Naive B cell (primary cell): ENCODE measurements at regions not wholly inside any gene's neighbourhood (a gene's known extent, or its start where the extent isn't known, plus 50 kb on each side); places are given as distances from the start of the nearest gene placed in this dataset.

ENCODE experiments used
- ATAC-seq, 2 donors: fragments of 150-1000 bp; cut with Tn5 transposase; 2 replicates each; pipeline ENCODE4 v1.10.0; 2021; ENCODE audit warnings: low read depth in 2 of 2, mild to moderate bottlenecking in 2 of 2, moderate library complexity in 2 of 2
- DNase-seq: peaks from one replicate; pipeline ENCODE4 v3.0.0; 2022
- H3K27ac Mint-ChIP-seq, 6 donors: one replicate each; pipeline ENCODE4 v1.8.0; 2020 to 2022; ENCODE audit warnings: mild to moderate bottlenecking in 6 of 6, mixed read lengths in 6 of 6, moderate library complexity in 5 of 6, inconsistent platforms in 2 of 6
- H3K27me3 Mint-ChIP-seq, 3 donors: one replicate each; pipeline ENCODE4 v1.8.0; 2021 to 2022; ENCODE audit warnings: mixed read lengths in 3 of 3, mild to moderate bottlenecking in 1 of 3
- H3K36me3 Mint-ChIP-seq, 2 donors: one replicate each; pipeline ENCODE4 v1.8.0; 2020 to 2022; ENCODE audit warnings: mixed read lengths in 2 of 2, inconsistent platforms in 1 of 2, mild to moderate bottlenecking in 1 of 2
- H3K4me1 Mint-ChIP-seq, 3 donors: one replicate each; pipeline ENCODE4 v1.8.0; 2020 to 2022; ENCODE audit warnings: mixed read lengths in 3 of 3, inconsistent platforms in 1 of 3, mild to moderate bottlenecking in 1 of 3, moderate library complexity in 1 of 3
- H3K4me3 Mint-ChIP-seq, 8 donors: one replicate each; pipeline ENCODE4 v1.8.0; 2020 to 2022; ENCODE audit warnings: mild to moderate bottlenecking in 8 of 8, mixed read lengths in 8 of 8, moderate library complexity in 8 of 8, inconsistent platforms in 2 of 8
- H3K9me3 Mint-ChIP-seq, 7 donors: one replicate each; pipeline ENCODE4 v1.8.0; 2020 to 2022; ENCODE audit warnings: mixed read lengths in 7 of 7, mild to moderate bottlenecking in 5 of 7, inconsistent platforms in 2 of 7, moderate library complexity in 1 of 7

DNA sequence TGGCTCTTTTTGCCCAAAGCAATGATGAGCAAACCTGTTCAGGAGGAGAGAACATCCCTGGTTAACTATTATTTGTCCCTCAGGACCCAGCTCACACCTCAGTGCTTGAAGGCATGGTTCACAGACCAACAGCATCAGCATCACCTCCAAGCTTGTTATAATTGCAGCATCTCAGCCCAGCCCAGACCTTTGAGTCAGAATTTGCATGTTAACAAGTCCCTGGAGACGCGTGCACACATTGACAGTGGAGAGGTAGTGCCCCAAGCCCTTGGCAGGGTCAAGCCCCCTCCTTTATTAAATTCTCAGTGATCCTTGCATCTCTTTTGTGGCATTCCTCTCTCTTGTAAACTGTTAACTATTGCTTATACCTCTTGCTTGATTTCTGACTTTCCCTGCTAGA, 488.6 kb downstream of the HAPSTR1 start:
- ATAC-seq = no peak

GRCh38 chr16:9593440-9593839, 502.0 kb downstream of the HAPSTR1 start:
- Mint-ChIP-seq H3K4me1 (no peaks in the 10 kb centered on the region), H3K27me3 (peaks cover 20 to 37% (median 22%) of the 10 kb centered on the region in 3 donors), H3K4me3 (no peak overlapping the region), H3K9me3 (peaks cover 0 to 5% (median 5%) of the 10 kb centered on the region in 7 donors), H3K27ac (no peak overlapping the region), H3K36me3 (no peaks in the 10 kb centered on the region)
- no peak for ATAC-seq
- DNase-seq = no peak

More for the DNA sequence above, 488.6 kb downstream of the HAPSTR1 start:
- Mint-ChIP-seq H3K9me3 (peaks cover 0 to 12% (median 6%) of the 10 kb centered on the region in 7 donors), H3K27ac (no peak overlapping the region), H3K36me3 (no peaks in the 10 kb centered on the region), H3K4me1 (no peaks in the 10 kb centered on the region), H3K27me3 (peaks cover 0 to 4% (median 0%) of the 10 kb centered on the region in 3 donors), H3K4me3 (no peak overlapping the region)
- no peak for DNase-seq

GRCh38 chr16:9594047-9594446, 502.6 kb downstream of the HAPSTR1 start:
- Mint-ChIP-seq H3K4me1 (no peaks in the 10 kb centered on the region), H3K27me3 (peaks cover 20 to 37% (median 22%) of the 10 kb centered on the region in 3 donors), H3K36me3 (no peaks in the 10 kb centered on the region), H3K27ac (no peak overlapping the region), H3K4me3 (no peak overlapping the region), H3K9me3 (peaks cover 0 to 5% (median 5%) of the 10 kb centered on the region in 7 donors)
- DNase-seq (no peak), ATAC-seq (no peak)

DNA sequence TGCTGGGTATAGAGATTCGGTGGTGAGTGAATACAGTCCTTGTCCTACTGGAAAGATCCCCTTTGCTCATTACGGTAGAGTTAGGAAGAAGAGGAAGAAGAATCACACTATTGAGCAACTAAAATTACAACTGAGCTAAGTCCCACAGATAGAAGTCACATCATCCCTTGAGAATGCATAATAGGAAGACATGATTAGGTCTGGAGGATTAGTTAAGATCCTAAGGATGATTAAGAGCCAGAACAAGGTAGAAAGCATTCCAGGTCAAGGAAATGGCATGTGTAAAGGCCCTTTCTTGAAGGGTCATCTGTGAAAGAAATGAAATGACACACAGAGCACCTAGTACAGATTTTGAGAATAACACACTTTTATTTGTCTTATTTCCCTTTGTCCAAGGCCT, 503.5 kb downstream of the HAPSTR1 start:
- Mint-ChIP-seq H3K27me3 (peaks cover 20 to 37% (median 22%) of the 10 kb centered on the region in 3 donors), H3K4me1 (no peaks in the 10 kb centered on the region), H3K27ac (no peak overlapping the region), H3K9me3 (peaks cover 0 to 5% (median 5%) of the 10 kb centered on the region in 7 donors), H3K4me3 (no peak overlapping the region), H3K36me3 (no peaks in the 10 kb centered on the region)
- ATAC-seq (no peak), DNase-seq (no peak)

DNA sequence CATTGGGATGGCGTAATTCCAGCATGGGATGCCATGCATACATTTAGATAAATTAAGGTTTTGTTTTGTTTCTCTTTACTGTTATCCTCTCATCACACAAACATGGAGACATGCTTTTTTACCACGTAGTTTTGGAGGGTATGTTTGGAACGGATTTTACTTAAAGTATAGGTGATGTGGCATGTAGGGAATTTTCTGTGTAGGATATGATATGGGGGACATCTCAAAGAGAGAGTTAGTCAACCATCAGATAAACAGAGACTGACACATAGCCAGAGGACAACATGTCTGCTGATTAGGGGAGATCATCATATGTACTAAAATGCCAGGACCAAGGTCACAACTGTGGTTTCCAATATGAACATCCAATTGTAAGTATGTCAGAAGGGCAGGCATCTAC, 503.9 kb downstream of the HAPSTR1 start:
- no peak for DNase-seq
- ATAC-seq = no peak
- Mint-ChIP-seq H3K4me1 (no peaks in the 10 kb centered on the region), H3K36me3 (no peaks in the 10 kb centered on the region), H3K4me3 (no peak overlapping the region), H3K27me3 (peaks cover 18 to 36% (median 20%) of the 10 kb centered on the region in 3 donors), H3K9me3 (peaks cover 0 to 3% (median 1%) of the 10 kb centered on the region in 7 donors), H3K27ac (no peak overlapping the region)

GRCh38 chr16:9596788-9597187, 505.3 kb downstream of the HAPSTR1 start:
- Mint-ChIP-seq H3K27ac (no peak overlapping the region), H3K27me3 (peaks cover 17 to 28% (median 20%) of the 10 kb centered on the region in 3 donors), H3K36me3 (no peaks in the 10 kb centered on the region), H3K4me3 (no peak overlapping the region), H3K4me1 (no peaks in the 10 kb centered on the region), H3K9me3 (peaks cover 0 to 2% (median 0%) of the 10 kb centered on the region in 7 donors)
- DNase-seq (no peak), ATAC-seq (no peak)

GRCh38 chr16:9597967-9598730, 506.7 kb downstream of the HAPSTR1 start:
- no peaks in the 10 kb centered on the region for H3K36me3 Mint-ChIP-seq
- no peak overlapping the region for H3K4me3 Mint-ChIP-seq
- no peak for ATAC-seq
- H3K9me3 Mint-ChIP-seq = peaks cover 0 to 2% (median 0%) of the 10 kb centered on the region in 7 donors
- no peaks in the 10 kb centered on the region for H3K4me1 Mint-ChIP-seq
- no peak overlapping the region for H3K27ac Mint-ChIP-seq
- no peak for DNase-seq
- H3K27me3 Mint-ChIP-seq = peaks cover 17 to 27% (median 17%) of the 10 kb centered on the region in 3 donors

DNA sequence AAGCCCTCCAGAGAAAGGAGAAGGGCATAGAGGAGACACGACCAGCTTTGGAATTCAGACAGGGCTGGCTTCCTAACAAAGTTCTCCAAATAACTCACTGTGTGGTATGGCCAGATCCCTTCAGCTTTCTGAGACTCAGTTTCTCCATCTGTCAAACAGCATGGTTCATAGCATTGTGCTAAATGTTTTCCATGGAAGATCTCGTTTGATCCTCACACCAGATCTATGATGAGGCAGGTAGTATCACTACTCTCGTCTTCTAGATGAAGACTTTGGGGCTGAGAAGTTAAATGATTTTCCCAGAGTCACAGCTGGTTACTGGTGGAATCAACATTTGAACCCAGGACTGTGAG, 507.3 kb downstream of the HAPSTR1 start:
- no peak overlapping the region for H3K27ac Mint-ChIP-seq
- H3K4me3 Mint-ChIP-seq = no peak overlapping the region
- no peak for DNase-seq
- H3K9me3 Mint-ChIP-seq = peaks cover 0 to 2% (median 0%) of the 10 kb centered on the region in 7 donors
- H3K36me3 Mint-ChIP-seq = no peaks in the 10 kb centered on the region
- H3K27me3 Mint-ChIP-seq = peaks cover 14 to 32% (median 14%) of the 10 kb centered on the region in 3 donors
- no peaks in the 10 kb centered on the region for H3K4me1 Mint-ChIP-seq
- no peak for ATAC-seq

GRCh38 chr16:9599415-9600120, 508.1 kb downstream of the HAPSTR1 start:
- Mint-ChIP-seq H3K4me1 (no peaks in the 10 kb centered on the region), H3K27me3 (peaks cover 10 to 30% (median 14%) of the 10 kb centered on the region in 3 donors), H3K36me3 (no peaks in the 10 kb centered on the region), H3K9me3 (peaks cover 0 to 2% (median 0%) of the 10 kb centered on the region in 7 donors), H3K4me3 (no peak overlapping the region), H3K27ac (no peak overlapping the region)
- no peak for ATAC-seq
- no peak for DNase-seq

DNA sequence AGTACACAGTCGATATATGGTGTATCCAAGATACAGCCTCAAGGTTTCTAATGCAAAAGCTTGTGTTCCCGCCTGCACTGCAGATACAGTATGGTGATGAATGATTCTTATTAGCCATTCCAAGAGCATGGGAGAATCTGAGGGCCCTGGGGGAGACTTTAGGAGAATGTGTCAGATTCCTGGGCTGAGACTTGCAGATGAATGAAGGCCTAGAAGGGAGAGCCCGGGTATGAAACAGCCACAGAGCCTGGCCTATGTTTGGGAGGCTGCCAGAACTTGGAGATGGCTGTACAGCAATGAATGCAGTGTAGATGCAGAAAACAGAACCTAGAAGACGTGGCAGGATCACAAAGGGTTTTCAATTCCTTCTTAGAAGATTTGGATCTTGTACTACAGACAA, 510.7 kb downstream of the HAPSTR1 start:
- DNase-seq (no peak), ATAC-seq (no peak)
- no peaks in the 10 kb centered on the region for H3K4me1 Mint-ChIP-seq
- H3K27me3 Mint-ChIP-seq = peaks cover 0 to 26% (median 7%) of the 10 kb centered on the region in 3 donors
- no peak overlapping the region for H3K27ac Mint-ChIP-seq
- peaks cover 0 to 2% (median 0%) of the 10 kb centered on the region in 7 donors for H3K9me3 Mint-ChIP-seq
- H3K4me3 Mint-ChIP-seq = no peak overlapping the region
- no peaks in the 10 kb centered on the region for H3K36me3 Mint-ChIP-seq

DNA sequence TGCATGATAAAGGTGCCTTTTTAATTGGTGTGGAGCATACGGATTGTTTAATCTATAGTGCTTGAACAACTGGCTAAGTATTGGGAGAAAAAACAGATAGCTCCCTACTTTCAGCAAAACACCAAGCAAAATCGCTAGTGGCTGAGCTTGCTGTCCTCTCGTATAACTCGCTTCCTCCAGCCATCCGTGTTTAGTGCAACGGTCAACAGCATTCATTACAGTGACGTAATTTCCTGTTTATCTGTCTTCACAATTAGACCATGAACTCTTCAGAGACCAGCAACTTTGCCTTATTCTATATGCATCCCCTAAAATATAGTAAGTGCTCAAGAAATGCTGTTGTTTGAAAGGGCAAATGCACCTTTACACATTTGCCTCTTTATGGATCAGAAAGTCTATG, 511.9 kb downstream of the HAPSTR1 start:
- no peak overlapping the region for H3K4me3 Mint-ChIP-seq
- ATAC-seq (no peak), DNase-seq (no peak)
- peaks cover 0 to 2% (median 0%) of the 10 kb centered on the region in 7 donors for H3K9me3 Mint-ChIP-seq
- no peaks in the 10 kb centered on the region for H3K4me1 Mint-ChIP-seq
- no peak overlapping the region for H3K27ac Mint-ChIP-seq
- H3K27me3 Mint-ChIP-seq = peaks cover 4 to 26% (median 7%) of the 10 kb centered on the region in 3 donors
- H3K36me3 Mint-ChIP-seq = no peaks in the 10 kb centered on the region

GRCh38 chr16:9607515-9608230, 516.2 kb downstream of the HAPSTR1 start:
- DNase-seq (no peak), ATAC-seq (no peak)
- Mint-ChIP-seq H3K4me1 (no peaks in the 10 kb centered on the region), H3K9me3 (peaks cover 0 to 2% (median 0%) of the 10 kb centered on the region in 7 donors), H3K27me3 (peaks cover 6 to 18% (median 7%) of the 10 kb centered on the region in 3 donors), H3K36me3 (no peaks in the 10 kb centered on the region), H3K4me3 (no peak overlapping the region), H3K27ac (no peak overlapping the region)

DNA sequence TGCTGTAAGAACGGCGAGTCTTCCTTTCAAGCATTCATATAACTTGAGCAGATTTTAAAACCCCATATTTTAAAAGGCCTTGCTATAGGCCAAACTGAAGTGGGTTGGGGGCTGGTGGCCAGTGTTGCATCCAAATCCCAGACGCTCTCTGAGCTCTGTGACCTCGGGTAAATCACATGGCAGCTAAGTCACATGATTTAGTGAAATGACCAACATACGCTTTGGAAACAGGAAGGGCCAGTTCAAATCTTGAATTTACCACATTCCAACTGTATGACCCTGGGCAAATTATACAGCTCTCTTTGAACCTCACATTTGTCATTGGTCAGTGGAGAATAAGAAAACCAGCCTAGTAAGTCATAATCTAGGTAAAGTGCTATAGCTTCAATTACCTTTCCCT, 519.3 kb downstream of the HAPSTR1 start:
- Mint-ChIP-seq H3K4me3 (no peak overlapping the region), H3K27ac (no peak overlapping the region)

More for the DNA sequence above, 519.3 kb downstream of the HAPSTR1 start:
- Mint-ChIP-seq H3K4me1 (no peaks in the 10 kb centered on the region), H3K9me3 (no peaks in the 10 kb centered on the region), H3K36me3 (no peaks in the 10 kb centered on the region), H3K27me3 (peaks cover 0 to 6% (median 0%) of the 10 kb centered on the region in 3 donors)
- no peak for DNase-seq
- ATAC-seq = no peak
